Left lobe of liver (tissue), 2 donors: ENCODE measurements at regions not wholly inside any gene's neighbourhood (a gene's known extent, or its start where the extent isn't known, plus 50 kb on each side); places are given as distances from the start of the nearest gene placed in this dataset.
"Not testable (repeated sequence)": the region's sequence is repeated elsewhere in the genome, so short reads cannot be mapped to it uniquely, and the experiment has no call there.

Experiments
- ATAC-seq: fragments of 200-7000 bp; cut with Tn5 transposase; one replicate; pipeline ENCODE4 v1.9.1; 2020; ENCODE audit warnings: mild to moderate bottlenecking, moderate library complexity
- DNase-seq: peaks from one replicate; pipeline ENCODE4 v3.0.0-alpha.2; 2020; ENCODE audit warnings: low spot score
- donor health status: DM: no; HTN: no; CAD: no; lungs with moderate emphysema.
- donor health status: DM: no; HTN: yes; CAD: no.

- ATAC-seq (no peak), DNase-seq (no peak)
Observed at GRCh38 chr10:34911661-34912205, 96.6 kb upstream of the PARD3 start.

DNA sequence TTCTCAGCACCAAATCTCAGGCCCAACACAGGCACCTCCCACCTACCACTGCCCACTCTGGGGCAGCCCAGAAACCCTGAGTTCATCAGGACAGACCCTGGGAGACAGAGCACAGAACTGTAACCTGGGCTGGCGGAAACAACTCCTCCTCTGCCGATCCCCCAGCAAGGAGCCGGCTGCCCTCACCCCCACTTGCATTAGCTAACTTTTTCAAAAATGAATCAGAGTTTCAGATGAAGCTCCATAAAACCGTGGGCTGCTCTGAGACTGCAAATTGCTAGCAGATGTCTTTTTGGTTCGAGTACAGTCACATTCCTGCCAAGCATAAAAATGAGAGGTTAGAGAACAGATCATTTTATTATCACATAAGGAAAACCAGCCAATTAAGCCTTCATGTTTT lies 93.4 kb upstream of the PARD3 start:
- DNase-seq (no peak), ATAC-seq (no peak)

DNA sequence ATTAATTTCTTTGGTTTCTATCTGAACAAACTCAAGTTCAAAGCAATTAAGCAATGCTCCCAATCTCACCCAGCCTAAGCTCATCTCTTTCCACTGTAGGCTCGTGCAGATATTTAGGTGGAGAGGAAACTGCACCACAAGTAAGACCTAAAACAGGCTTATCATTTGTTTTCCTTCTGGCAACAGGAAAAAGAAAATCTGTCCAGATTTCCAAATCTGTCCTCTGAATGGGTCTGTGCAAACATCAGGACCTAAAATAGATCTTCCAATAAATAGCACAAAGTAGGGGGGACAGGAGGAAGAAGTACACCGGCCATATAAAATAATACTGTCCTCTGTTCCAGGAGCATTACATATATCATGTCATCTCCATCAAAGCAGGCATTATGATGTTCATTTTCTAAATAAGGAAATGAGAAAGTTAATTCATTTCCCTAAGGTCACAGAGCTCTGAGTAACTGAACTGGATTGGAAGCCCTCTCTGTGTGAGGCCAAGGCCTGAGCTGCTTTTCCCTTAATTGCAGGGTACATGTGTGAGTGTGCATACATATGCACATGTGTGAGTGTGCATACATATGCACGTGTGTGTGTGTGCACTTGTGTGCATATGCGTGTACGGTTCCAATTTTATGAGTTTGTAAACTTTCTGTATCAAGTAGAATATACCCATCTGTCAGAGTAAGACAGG lies 92.8 kb upstream of the PARD3 start:
- DNase-seq (no peak), ATAC-seq (no peak)

DNA sequence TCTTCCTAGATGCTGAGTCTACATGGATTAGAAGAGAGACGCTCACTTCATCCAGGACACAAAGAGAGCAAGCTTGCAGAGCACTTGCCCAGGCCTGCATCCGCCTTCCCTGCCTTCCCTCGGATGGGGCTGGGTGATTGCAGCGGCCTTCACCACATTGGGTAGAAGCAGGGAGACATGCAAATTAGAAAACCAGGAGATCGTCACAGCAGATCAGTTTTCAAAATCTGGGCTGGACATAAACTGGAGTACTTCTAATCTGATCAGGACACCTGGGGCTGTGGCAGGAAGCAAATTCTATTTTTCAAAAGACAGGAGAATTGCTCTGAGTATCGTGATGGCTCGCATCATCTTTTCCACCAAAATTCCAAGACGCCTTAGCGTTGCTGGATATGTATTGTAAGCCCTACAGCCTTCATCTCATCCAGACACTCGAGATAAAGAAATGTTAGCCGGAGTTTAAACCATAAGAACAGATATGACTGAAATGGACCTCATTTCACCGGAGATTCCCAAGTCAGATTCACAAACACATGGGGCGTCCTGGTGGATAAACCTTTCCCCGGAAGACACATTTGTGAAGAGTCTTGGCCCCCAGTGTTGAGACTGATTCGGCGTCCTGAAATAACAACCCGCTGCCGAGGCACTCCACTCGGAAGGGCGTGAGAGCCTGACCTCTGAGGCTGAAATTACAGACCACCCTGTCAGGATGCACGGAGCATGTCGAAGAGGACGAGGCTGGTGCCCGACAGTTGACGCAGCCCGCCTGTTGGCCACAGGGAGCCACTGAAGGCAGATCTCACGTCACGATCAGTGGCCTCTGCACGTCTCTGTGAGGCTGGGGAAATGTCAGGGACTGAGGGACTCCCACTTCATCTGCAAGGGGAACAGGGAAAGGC lies 91.2 kb upstream of the PARD3 start:
- DNase-seq (no peak), ATAC-seq (no peak)

DNA sequence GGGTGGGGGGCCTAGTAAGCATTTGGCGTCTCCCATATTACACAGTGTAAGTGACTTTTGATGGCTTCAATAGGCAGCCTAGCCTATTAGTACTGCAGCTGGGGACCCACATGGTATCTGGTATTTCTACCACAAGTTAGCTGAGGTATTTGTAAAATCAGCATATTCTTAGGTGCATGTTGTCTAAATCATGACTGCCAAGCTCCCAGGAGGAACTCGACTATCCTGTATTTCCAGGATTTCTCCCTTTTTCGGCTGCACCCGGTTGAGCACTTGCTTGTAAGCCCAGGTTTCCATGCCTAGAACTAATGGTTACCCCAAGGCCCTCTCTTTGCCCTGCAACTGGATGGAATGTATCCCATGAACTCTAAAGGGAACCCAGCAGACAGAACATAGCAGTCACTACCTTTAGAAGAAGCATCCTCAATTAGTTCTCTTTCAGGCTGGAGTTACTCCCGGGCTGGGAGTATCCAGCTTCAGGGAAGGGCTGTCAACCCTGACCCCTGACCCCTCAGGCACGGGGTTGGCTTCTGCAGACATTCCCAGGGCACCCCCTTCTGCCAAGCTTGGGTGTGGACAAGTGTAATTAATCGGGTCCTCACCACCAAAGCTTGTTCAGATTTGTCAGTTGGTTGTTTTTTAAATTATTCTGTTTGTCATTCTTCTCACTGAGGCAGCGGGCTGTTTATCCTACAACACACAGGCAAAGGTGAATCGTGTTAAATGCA lies 90.3 kb upstream of the PARD3 start:
- ATAC-seq (no peak), DNase-seq (no peak)

DNA sequence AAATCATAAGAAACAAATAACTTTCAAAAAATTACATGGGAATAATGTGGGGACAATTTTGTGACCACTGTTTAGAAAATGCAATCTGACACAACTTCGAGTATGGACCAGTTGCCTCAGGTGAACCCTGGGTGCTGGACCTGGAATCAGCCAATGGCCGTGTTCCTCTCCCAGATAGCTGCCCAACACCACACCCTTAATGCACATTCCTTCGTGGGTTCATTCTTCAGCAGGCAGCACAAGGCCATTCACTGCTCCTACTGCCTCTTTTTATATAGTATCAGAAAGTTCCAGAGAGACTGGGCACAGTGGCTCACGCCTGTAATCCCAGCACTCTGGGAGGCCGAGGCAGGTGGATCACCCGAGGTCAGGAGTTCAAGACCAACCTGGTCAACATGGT lies 89.1 kb upstream of the PARD3 start:
- no peak for ATAC-seq
- DNase-seq = no peak

GRCh38 chr10:34899161-34899560 lies 84.1 kb upstream of the PARD3 start:
- DNase-seq (no peak), ATAC-seq (no peak)

- ATAC-seq (no peak), DNase-seq (no peak)
Observed at GRCh38 chr10:34895977-34896376, 80.9 kb upstream of the PARD3 start.

DNA sequence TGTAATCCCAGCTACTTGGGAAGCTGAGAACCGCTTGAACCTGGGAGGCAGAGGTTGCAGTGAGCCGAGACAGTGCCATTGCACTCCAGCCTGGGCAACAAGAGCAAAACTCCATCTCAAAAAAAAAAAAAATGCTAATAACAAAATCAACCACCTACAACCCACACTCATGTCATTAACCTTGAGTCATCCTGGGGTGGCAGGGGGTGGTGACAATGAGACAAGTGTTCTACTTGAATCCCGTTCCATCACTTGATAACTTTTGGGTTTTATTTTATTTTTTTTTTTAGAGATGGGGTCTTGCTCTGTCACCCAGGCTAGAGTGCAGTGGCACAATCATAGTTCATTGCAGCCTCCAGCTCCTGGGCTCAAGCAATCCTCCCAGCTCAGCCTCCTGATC lies 80.0 kb upstream of the PARD3 start:
- not testable (repeated sequence) for DNase-seq, ATAC-seq

GRCh38 chr10:34892521-34892920 lies 77.4 kb upstream of the PARD3 start:
- not testable (repeated sequence) for DNase-seq, ATAC-seq

GRCh38 chr10:34890939-34891338 lies 75.8 kb upstream of the PARD3 start:
- DNase-seq = no peak
- no peak for ATAC-seq

GRCh38 chr10:34889004-34889869 lies 74.1 kb upstream of the PARD3 start:
- ATAC-seq (no peak), DNase-seq (no peak)

DNA sequence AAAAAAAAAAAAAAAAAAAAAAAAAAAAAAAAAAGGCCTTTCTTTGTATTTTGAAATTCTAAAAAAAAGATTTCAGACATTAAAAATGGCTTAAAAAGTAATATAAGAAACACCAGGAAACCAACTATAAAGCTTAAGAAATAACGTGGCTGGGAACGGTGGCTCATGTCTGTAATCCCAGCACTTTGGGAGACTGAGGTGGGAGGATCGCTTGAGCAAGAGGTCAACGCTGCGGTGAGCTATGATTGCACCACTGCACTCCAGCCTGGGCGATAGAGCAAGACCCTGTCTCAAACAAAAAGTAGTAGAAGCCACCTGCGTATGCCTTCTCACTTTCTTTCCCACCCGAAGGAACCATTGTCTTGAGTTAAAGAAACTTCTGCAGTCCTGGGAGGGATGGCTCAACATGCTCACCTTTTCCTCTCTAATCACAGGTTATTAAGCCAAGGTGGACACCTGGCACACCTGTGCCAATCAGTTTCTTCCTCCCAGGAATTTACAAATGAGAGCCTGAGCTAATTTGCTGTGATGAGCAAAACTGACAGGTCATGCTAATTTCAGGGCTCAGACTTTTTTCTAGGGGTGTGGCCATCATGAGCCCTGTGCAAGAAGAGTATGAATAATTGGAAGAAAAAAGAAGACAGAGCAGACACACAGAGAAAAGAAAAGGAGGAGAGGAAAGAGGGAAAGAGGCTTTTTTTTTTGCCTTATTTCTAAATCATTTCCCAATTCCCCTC lies 72.0 kb upstream of the PARD3 start:
- no peak for DNase-seq
- ATAC-seq = no peak

GRCh38 chr10:34885898-34886297 lies 70.8 kb upstream of the PARD3 start:
- DNase-seq = no peak
- no peak for ATAC-seq

- ATAC-seq = no peak
Observed at GRCh38 chr10:34885011-34885410, 69.9 kb upstream of the PARD3 start.

DNA sequence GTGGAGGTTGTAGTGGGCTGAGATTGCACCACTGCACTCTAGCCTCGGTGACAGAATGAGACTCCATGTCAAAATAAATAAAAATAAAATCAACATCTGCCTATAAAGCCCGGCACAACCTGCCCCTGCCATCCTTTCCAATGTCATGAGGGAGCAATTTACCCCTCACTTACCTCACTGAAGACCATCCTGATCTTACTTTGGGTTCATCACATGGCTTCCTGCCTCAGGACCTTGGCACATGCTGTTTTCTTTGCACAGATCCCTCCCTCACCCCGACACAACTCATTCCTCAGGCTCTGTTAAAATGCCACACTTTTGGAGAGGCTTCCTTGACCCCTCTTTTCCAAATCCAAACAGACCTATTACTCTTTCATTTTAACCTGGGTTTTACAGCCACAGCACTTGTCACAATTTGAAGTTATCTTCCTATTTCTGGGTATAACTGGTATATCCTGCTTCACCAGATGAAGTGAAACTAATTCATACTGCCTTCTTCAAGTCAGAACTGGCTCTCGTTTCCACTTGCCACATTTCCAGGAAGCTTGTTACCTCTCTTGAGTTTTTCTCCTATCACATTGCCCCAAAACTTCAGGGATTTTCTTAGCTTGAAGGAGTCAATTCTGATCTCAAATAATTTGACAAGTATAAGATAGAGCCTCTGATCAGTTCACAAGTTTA lies 69.3 kb upstream of the PARD3 start:
- ATAC-seq = no peak

More at GRCh38 chr10:34885011-34885410, 69.9 kb upstream of the PARD3 start:
- no peak for DNase-seq

DNA sequence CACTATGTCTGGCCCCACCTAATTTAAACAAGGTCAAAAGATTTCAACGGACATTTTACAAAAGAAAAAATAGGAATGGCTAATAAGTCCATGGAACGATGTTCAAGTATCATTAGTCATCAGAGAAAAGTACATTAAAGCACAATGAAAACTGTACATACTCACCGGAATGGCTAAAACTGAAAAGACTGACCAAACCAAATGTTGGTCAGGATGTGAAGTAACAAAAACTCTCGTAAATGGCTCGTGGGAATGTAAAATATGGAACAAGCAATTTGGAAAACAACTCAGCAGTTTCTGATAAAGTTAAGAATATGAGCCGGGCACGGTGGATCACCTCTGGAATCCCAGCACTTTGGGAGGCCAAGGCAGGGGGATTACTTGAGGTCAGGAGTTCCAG lies 65.7 kb upstream of the PARD3 start:
- no peak for DNase-seq
- ATAC-seq = no peak

More for the DNA sequence above, 69.3 kb upstream of the PARD3 start:
- no peak for DNase-seq

DNA sequence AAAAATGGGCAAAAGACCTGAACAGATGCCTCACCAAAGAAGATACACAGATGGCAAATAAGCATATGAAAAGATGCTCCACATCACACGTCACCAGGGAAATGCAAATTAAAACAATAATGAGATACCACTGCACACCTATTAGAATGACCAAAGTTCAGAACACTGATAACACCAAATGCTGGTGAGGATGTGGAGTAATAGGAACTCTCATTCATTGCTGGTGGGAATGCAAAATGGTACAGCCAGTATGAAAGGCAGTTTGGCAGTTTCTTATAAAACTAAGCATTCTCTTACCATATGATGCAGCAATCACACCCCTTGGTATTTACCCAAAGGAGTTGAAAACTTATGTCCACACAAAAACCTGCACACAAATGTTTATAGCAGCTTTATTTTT lies 63.6 kb upstream of the PARD3 start:
- not testable (repeated sequence) for DNase-seq, ATAC-seq

DNA sequence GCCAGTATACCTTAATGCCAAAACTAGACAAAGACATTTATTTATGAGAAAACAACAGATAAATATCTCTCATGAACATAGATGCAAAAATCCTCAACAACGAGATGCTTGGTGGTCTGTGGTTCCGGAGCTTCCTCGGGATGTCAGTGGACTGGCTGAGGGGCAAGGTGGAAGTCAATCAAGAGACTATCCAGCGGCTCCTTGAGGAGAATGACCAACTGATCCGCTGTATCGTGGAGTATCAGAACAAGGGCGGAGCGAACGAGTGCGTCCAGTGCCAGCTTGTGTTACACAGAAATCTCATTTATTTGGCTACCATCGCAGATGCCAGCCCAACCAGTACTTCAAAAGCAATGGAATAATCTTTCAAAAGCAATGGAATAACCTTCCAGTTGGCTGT lies 60.0 kb upstream of the PARD3 start:
- DNase-seq (no peak), ATAC-seq (no peak)
